HG03060 (cell line): ENCODE measurements at regions not wholly inside any gene's neighbourhood (a gene's known extent, or its start where the extent isn't known, plus 50 kb on each side); places are given as distances from the start of the nearest gene placed in this dataset.
"Not testable (repeated sequence)": the region's sequence is repeated elsewhere in the genome, so short reads cannot be mapped to it uniquely, and the experiment has no call there.

Source experiments
- ATAC-seq: cut with Tn5 transposase; IDR thresholded peaks from one replicate; pipeline ENCODE4 v1.9.1; 2021; ENCODE audit warnings: low read depth, moderate number of reproducible peaks; ENCODE audit not compliant: unreplicated experiment

GRCh38 chr3:176120507-176120906 lies 1076.8 kb downstream of the TBL1XR1 start:
- ATAC-seq, result no peak

- no peak for ATAC-seq
Observed at GRCh38 chr3:176119826-176120225, 1077.5 kb downstream of the TBL1XR1 start.

GRCh38 chr3:176106380-176106779 lies 1090.9 kb downstream of the TBL1XR1 start:
- no peak for ATAC-seq

- no peak for ATAC-seq
Observed at GRCh38 chr3:176097027-176097426, 1100.3 kb downstream of the TBL1XR1 start.

GRCh38 chr3:176093892-176094291 lies 1103.4 kb downstream of the TBL1XR1 start:
- not testable (repeated sequence) for ATAC-seq

- ATAC-seq, result no peak
Observed at GRCh38 chr3:176090727-176091126, 1106.6 kb downstream of the TBL1XR1 start.

- ATAC-seq, result no peak
Observed at GRCh38 chr3:176088962-176089383, 1108.3 kb downstream of the TBL1XR1 start.

GRCh38 chr3:176087066-176087697 lies 1110.1 kb downstream of the TBL1XR1 start:
- no peak for ATAC-seq

GRCh38 chr3:176079785-176080184 lies 1117.5 kb downstream of the TBL1XR1 start:
- no peak for ATAC-seq

GRCh38 chr3:176078906-176079305 lies 1118.4 kb downstream of the TBL1XR1 start:
- no peak for ATAC-seq

GRCh38 chr3:176075491-176075890 lies 1121.8 kb downstream of the TBL1XR1 start:
- no peak for ATAC-seq

- ATAC-seq, result no peak
Observed at GRCh38 chr3:176075046-176075445, 1122.2 kb downstream of the TBL1XR1 start.

GRCh38 chr3:176074096-176074495 lies 1123.2 kb downstream of the TBL1XR1 start:
- ATAC-seq, result no peak

GRCh38 chr3:176071943-176072342 lies 1125.3 kb downstream of the TBL1XR1 start:
- ATAC-seq, result no peak

GRCh38 chr3:176068750-176069149 lies 1128.5 kb downstream of the TBL1XR1 start:
- no peak for ATAC-seq

- no peak for ATAC-seq
Observed at GRCh38 chr3:176058856-176059255, 1138.4 kb downstream of the TBL1XR1 start.

GRCh38 chr3:176055836-176056235 lies 1141.4 kb downstream of the TBL1XR1 start:
- no peak for ATAC-seq

- ATAC-seq, result no peak
Observed at GRCh38 chr3:176051766-176052165, 1145.5 kb downstream of the TBL1XR1 start.

- ATAC-seq, result no peak
Observed at GRCh38 chr3:176046703-176047102, 1150.6 kb downstream of the TBL1XR1 start.

GRCh38 chr3:176041812-176042211 lies 1155.5 kb downstream of the TBL1XR1 start:
- no peak for ATAC-seq

- no peak for ATAC-seq
Observed at GRCh38 chr3:176041185-176041584, 1156.1 kb downstream of the TBL1XR1 start.

GRCh38 chr3:176037636-176038035 lies 1159.6 kb downstream of the TBL1XR1 start:
- ATAC-seq, result no peak

GRCh38 chr3:176032043-176032442 lies 1165.2 kb downstream of the TBL1XR1 start:
- ATAC-seq, result no peak
